GM23248 (cell line): ENCODE measurements at regions not wholly inside any gene's neighbourhood (a gene's known extent, or its start where the extent isn't known, plus 50 kb on each side); places are given as distances from the start of the nearest gene placed in this dataset.

Experiments
- EZH2 ChIP-seq: fragments of 200-600 bp; sonication (generic); IDR thresholded peaks from 2 replicates; pipeline ENCODE4 v1.6.1; 2018; ENCODE audit warnings: antibody characterized with exemption, mild to moderate bottlenecking; ENCODE audit not compliant: insufficient read depth, poor library complexity, severe bottlenecking
- EZH2phosphoT487 ChIP-seq: fragments of 200-600 bp; sonication (generic); IDR thresholded peaks from 2 replicates; pipeline ENCODE4 v1.6.1; 2018; ENCODE audit warnings: antibody characterized with exemption, moderate library complexity, mild to moderate bottlenecking, low read depth; ENCODE audit not compliant: insufficient read depth

- TF ChIP-seq EZH2 (no peak), EZH2phosphoT487 (no peak)
Measured at GRCh38 chr5:135669416-135669815, 90.6 kb upstream of the CXCL14 start.
